AG04450 (cell line): ENCODE measurements at regions not wholly inside any gene's neighbourhood (a gene's known extent, or its start where the extent isn't known, plus 50 kb on each side); places are given as distances from the start of the nearest gene placed in this dataset.

ENCODE experiments used
- CTCF ChIA-PET: fragments of 300-600, 350-600 bp; formaldehyde crosslinking; extraction: SDS; loops from one replicate; lab custom pipeline; 2022; ENCODE audit warnings: antibody characterized with exemption, inconsistent platforms; lab: Charles Lee
- POLR2A ChIA-PET: fragments of 350-600 bp; formaldehyde crosslinking; extraction: SDS; loops from one replicate; lab custom pipeline; 2021; ENCODE audit warnings: antibody characterized with exemption, inconsistent platforms; lab: Yijun Ruan, JAX
- DNase-seq: peaks from one replicate; pipeline ENCODE4 v3.0.0-alpha.2; 2011; ENCODE audit warnings: low read depth, low spot score
- H3K27ac ChIP-seq: one replicate; pipeline ENCODE4 v1.5.1; 2012; ENCODE audit warnings: low read depth, low read length, control low read depth
- H3K27me3 ChIP-seq: one replicate; pipeline ENCODE4 v1.6.0; 2012; ENCODE audit warnings: low read length; ENCODE audit not compliant: control insufficient read depth, insufficient read depth
- H3K4me3 ChIP-seq: 2 replicates; pipeline ENCODE4 v1.5.1; 2011; ENCODE audit warnings: mild to moderate bottlenecking, low read depth, low read length, control low read depth
- H3K9me3 ChIP-seq: 2 replicates; pipeline ENCODE4 v1.5.1; 2012; ENCODE audit warnings: low read length; ENCODE audit not compliant: control insufficient read depth, insufficient read depth
- TF ChIP-seq, protein P1 (sequence below): IDR thresholded peaks from 2 replicates; pipeline ENCODE4 v1.5.1; 2011; ENCODE audit warnings: low read depth, low read length, control low read depth, inconsistent platforms

DNA sequence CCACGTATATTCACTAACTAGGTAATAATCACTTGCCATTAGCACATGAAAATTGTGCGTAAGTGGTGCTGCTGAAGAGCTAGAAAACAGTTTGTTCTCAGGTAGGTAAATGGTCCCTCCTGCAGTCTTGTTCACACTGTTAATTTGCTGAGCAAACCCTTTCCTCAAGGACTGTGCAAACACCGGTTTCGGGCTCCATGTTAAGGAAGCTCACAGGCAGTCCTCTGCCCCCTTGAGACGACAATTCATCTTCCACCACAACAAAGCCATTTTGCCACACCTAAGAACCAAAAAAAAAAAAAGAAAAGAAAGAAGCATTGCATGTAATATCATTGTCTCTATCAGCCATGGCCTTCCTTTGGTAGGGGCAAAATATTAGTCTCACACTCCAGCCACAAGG is 193.9 kb downstream of the BCL11A start:
- ChIA-PET CTCF (no interaction called here), POLR2A (no interaction called here)
- no peaks in the 10 kb centered on the region for H3K9me3 ChIP-seq
- no peak overlapping the region for H3K27ac ChIP-seq
- no peak overlapping the region for H3K4me3 ChIP-seq
- no peak for DNase-seq
- H3K27me3 ChIP-seq, result peaks cover 2% of the 10 kb centered on the region
- TF ChIP-seq, protein P1, sequence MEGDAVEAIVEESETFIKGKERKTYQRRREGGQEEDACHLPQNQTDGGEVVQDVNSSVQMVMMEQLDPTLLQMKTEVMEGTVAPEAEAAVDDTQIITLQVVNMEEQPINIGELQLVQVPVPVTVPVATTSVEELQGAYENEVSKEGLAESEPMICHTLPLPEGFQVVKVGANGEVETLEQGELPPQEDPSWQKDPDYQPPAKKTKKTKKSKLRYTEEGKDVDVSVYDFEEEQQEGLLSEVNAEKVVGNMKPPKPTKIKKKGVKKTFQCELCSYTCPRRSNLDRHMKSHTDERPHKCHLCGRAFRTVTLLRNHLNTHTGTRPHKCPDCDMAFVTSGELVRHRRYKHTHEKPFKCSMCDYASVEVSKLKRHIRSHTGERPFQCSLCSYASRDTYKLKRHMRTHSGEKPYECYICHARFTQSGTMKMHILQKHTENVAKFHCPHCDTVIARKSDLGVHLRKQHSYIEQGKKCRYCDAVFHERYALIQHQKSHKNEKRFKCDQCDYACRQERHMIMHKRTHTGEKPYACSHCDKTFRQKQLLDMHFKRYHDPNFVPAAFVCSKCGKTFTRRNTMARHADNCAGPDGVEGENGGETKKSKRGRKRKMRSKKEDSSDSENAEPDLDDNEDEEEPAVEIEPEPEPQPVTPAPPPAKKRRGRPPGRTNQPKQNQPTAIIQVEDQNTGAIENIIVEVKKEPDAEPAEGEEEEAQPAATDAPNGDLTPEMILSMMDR, result no peak

DNA sequence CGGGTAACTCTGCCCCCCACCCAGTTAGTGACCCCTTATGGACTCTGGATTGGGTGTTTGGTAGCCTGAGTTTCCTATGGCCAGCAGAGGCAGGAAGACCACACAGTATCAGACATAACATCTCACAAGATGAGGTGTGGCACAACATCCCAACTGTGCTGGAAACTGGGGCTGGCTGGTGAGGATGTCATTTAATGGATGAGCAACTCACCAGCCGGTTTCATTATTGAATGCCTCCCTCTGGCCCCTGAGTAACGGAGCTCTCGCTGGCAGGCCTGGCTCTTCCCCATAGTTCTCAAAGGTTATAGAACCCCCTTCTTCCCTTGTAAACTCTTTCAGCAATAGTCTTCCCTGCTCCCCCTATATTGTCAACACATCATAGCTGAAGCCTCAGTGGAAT is 195.0 kb downstream of the BCL11A start:
- TF ChIP-seq, protein P1, result no peak
- Histone ChIP-seq H3K27ac (no peak overlapping the region), H3K9me3 (no peaks in the 10 kb centered on the region), H3K27me3 (peaks cover 3% of the 10 kb centered on the region), H3K4me3 (no peak overlapping the region)
- CTCF ChIA-PET, result no interaction called here
- DNase-seq, result no peak
- POLR2A ChIA-PET, result no interaction called here

DNA sequence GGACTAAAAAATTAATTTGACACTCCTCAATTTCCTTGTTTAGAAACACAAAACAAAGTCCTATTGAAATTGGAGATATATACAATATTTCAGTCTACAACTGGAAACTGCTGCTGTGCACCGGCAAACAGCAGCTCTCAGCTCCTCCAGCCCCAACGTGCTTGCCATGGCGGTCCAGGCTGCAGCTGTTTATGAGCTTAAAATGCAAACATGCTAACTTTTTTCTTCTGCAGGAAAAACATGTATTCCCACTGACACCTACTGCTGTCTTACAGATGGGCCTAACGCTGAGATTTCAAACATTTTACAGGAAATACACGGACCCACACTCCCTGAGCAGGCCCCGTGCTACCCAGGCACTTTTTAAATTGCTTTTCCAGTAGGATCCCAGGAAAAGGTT is 195.5 kb downstream of the BCL11A start:
- DNase-seq, result no peak
- Histone ChIP-seq H3K4me3 (no peak overlapping the region), H3K27me3 (peaks cover 8% of the 10 kb centered on the region), H3K27ac (no peak overlapping the region), H3K9me3 (no peaks in the 10 kb centered on the region)
- TF ChIP-seq, protein P1, result no peak
- CTCF ChIA-PET, result no interaction called here
- POLR2A ChIA-PET, result no interaction called here

DNA sequence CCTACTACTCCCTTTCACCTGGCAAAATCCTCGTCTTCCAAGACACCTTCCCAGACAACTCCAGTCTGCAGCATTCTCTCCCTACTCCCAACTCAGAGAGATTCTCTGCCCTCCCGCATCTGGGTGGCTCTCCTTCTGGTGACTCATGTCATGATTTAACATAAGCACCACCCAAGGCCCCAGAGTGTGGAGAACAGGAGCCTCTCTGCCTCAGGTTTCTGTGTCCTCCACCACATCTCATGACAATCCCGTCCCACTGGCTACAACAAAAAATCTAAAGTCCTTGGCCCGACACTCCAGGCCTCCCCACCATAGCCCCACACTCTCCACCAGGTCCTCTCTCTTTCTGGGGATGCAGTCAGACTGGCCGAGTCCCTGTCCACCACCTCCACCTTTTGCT is 197.1 kb downstream of the BCL11A start:
- CTCF ChIA-PET, result interaction anchor here (1.3 kb wide), 1 partner anchor 205 kb away, joined by 3 read pairs; no protein-coding TSS in a partner anchor
- TF ChIP-seq, protein P1, result no peak
- POLR2A ChIA-PET, result no interaction called here
- no peak for DNase-seq
- Histone ChIP-seq H3K27me3 (peaks cover 12% of the 10 kb centered on the region), H3K27ac (no peak overlapping the region), H3K9me3 (no peaks in the 10 kb centered on the region), H3K4me3 (no peak overlapping the region)

DNA sequence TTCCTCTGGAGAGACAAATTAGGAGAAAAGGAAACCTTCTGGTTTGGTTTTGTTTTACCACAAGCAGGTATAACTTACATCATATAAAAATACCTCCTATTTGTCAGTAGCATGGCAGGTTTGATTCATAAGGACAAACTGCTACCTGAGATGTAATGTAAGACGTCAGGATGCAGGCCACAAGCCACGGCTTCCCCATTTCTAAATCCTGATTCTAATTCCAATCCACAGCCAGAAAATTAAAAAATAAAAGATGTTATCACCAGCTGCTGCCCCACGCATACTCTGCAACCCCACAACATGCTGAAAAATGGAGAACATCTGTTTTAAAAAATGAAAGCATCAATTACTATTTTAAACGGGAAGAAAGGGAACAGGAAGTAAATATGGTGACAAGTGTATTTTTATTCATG is 197.6 kb downstream of the BCL11A start:
- ChIA-PET POLR2A (no interaction called here), CTCF (no interaction called here)
- no peak overlapping the region for H3K4me3 ChIP-seq
- no peak overlapping the region for H3K27ac ChIP-seq
- no peaks in the 10 kb centered on the region for H3K9me3 ChIP-seq
- DNase-seq, result no peak
- H3K27me3 ChIP-seq, result peaks cover 12% of the 10 kb centered on the region
- TF ChIP-seq, protein P1, result no peak
